ENCODE measurements at regions not wholly inside any gene's neighbourhood (a gene's known extent, or its start where the extent isn't known, plus 50 kb on each side); places are given as distances from the start of the nearest gene placed in this dataset.

DNA sequence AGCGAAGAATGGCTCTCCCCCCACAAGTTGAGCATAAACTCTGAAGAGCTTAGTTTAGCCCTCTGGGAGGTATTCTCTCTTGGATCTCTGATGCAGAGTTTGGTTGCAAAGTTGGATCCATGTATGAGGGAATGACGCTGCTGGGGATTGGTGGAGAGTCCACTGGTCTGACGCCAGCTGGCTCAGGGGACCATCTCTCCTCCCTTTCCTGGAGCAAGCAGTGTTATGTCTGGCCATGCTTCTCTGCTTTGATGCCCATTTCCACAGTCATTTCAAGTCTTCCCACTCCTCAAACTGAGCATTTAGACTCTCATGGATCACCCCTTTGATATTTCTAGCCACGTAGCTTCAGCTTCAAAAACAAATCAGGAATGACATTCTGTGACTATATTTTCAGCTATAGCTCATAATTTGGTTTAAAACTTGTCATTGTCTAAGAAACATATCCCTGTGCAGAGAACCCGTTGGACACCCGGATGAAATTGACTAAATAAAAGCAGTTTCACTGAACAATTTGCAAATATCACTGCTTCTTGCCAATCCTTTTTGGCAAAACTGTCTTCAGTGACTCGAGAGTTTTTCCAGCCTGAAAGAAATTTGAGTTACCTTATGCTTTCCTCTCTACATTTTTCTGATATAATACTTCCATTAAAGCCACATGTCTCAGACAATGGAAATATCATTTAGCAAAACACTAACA lies 193.4 kb upstream of the CDH11 start:
- H2AFZ ChIP-seq (ENCODE audit: low read depth) = no peak overlapping the region
- TF ChIP-seq CTCF (conservative IDR thresholded peaks at IDR 0.05; ENCODE audit: low read depth, low read length) = no peak

DNA sequence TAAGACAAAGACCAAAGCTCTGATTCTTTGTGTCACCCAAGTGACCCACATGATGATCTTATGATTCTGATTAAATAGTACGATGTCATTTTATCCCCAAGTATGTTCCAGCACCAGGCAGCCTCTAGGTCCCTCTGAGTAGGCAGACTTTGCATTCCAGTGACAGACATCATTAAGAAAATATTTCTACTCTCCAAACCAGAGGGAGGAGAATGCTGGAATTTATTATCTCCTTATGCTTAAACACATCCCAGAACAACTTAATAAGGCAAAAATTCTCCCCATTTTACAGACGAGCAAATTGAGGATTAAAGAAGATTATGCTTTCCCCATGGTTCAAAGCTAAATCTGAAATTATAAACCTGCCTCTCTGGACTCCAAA lies 192.8 kb upstream of the CDH11 start:
- H3K79me2 ChIP-seq (ENCODE audit: insufficient read depth, low read depth) = no peaks in the 10 kb centered on the region
- no peak overlapping the region for H3K4me3 ChIP-seq (IDR thresholded peaks at IDR 0.05; ENCODE audit: insufficient read depth, low read depth, low read length)
- TF ChIP-seq CTCF (conservative IDR thresholded peaks at IDR 0.05; ENCODE audit: low read depth, low read length) = no peak
- no peak overlapping the region for H3K27ac ChIP-seq
- no peak overlapping the region for H2AFZ ChIP-seq (ENCODE audit: low read depth)
- no peaks in the 10 kb centered on the region for H4K20me1 ChIP-seq (ENCODE audit: insufficient read depth)
- no peaks in the 10 kb centered on the region for H3K4me1 ChIP-seq (ENCODE audit: low read depth, poor library complexity, severe bottlenecking)
- no peaks in the 10 kb centered on the region for H3K27me3 ChIP-seq (ENCODE audit: insufficient read depth, low read depth)
- H3K36me3 ChIP-seq (ENCODE audit: insufficient read depth) = no peaks in the 10 kb centered on the region
- no peak overlapping the region for H3K9ac ChIP-seq
- H3K4me2 ChIP-seq = no peak overlapping the region

More for the DNA sequence above, 193.4 kb upstream of the CDH11 start:
- H3K27ac ChIP-seq = no peak overlapping the region
- H4K20me1 ChIP-seq (ENCODE audit: insufficient read depth) = no peaks in the 10 kb centered on the region
- no peaks in the 10 kb centered on the region for H3K79me2 ChIP-seq (ENCODE audit: insufficient read depth, low read depth)
- no peak overlapping the region for H3K4me3 ChIP-seq (IDR thresholded peaks at IDR 0.05; ENCODE audit: insufficient read depth, low read depth, low read length)
- H3K36me3 ChIP-seq (ENCODE audit: insufficient read depth) = no peaks in the 10 kb centered on the region
- no peak overlapping the region for H3K4me2 ChIP-seq
- no peak overlapping the region for H3K9ac ChIP-seq
- H3K4me1 ChIP-seq (ENCODE audit: low read depth, poor library complexity, severe bottlenecking) = no peaks in the 10 kb centered on the region
- no peaks in the 10 kb centered on the region for H3K27me3 ChIP-seq (ENCODE audit: insufficient read depth, low read depth)

GRCh38 chr16:65313936-65314626 lies 192.2 kb upstream of the CDH11 start:
- H4K20me1 ChIP-seq (ENCODE audit: insufficient read depth) = no peaks in the 10 kb centered on the region
- no peak overlapping the region for H3K4me2 ChIP-seq
- H3K27ac ChIP-seq = no peak overlapping the region
- no peak overlapping the region for H3K9ac ChIP-seq
- H3K27me3 ChIP-seq (ENCODE audit: insufficient read depth, low read depth) = no peaks in the 10 kb centered on the region
- no peaks in the 10 kb centered on the region for H3K4me1 ChIP-seq (ENCODE audit: low read depth, poor library complexity, severe bottlenecking)
- H2AFZ ChIP-seq (ENCODE audit: low read depth) = no peak overlapping the region
- H3K4me3 ChIP-seq (IDR thresholded peaks at IDR 0.05; ENCODE audit: insufficient read depth, low read depth, low read length) = no peak overlapping the region
- no peaks in the 10 kb centered on the region for H3K36me3 ChIP-seq (ENCODE audit: insufficient read depth)
- no peak for TF ChIP-seq CTCF (conservative IDR thresholded peaks at IDR 0.05; ENCODE audit: low read depth, low read length)
- no peaks in the 10 kb centered on the region for H3K79me2 ChIP-seq (ENCODE audit: insufficient read depth, low read depth)

- Histone ChIP-seq H3K27ac (no peak overlapping the region), H3K4me3 (IDR thresholded peaks at IDR 0.05; ENCODE audit: insufficient read depth, low read depth, low read length) (no peak overlapping the region), H3K36me3 (ENCODE audit: insufficient read depth) (no peaks in the 10 kb centered on the region), H3K9ac (no peak overlapping the region), H3K4me2 (no peak overlapping the region), H3K79me2 (ENCODE audit: insufficient read depth, low read depth) (no peaks in the 10 kb centered on the region), H3K4me1 (ENCODE audit: low read depth, poor library complexity, severe bottlenecking) (no peaks in the 10 kb centered on the region), H2AFZ (ENCODE audit: low read depth) (no peak overlapping the region), H3K27me3 (ENCODE audit: insufficient read depth, low read depth) (no peaks in the 10 kb centered on the region), H4K20me1 (ENCODE audit: insufficient read depth) (no peaks in the 10 kb centered on the region)
- no peak for TF ChIP-seq CTCF (conservative IDR thresholded peaks at IDR 0.05; ENCODE audit: low read depth, low read length)
These were observed 190.9 kb upstream of the CDH11 start for GRCh38 chr16:65312795-65313194.
